SK-N-SH (cell line): ENCODE measurements at regions not wholly inside any gene's neighbourhood (a gene's known extent, or its start where the extent isn't known, plus 50 kb on each side); places are given as distances from the start of the nearest gene placed in this dataset.
"Not testable (repeated sequence)": the region's sequence is repeated elsewhere in the genome, so short reads cannot be mapped to it uniquely, and the experiment has no call there.

Experiments used
- CTCF ChIA-PET: fragments of 300-600, 350-600 bp; formaldehyde crosslinking; extraction: SDS; loops from one replicate; lab custom pipeline; 2021; lab: Yijun Ruan, JAX
- POLR2A ChIA-PET: fragments of 350-600 bp; sonication (Branson Sonifier 250); formaldehyde crosslinking; extraction: SDS; loops from one replicate; lab custom pipeline; 2020; ENCODE audit warnings: antibody characterized with exemption, inconsistent platforms; lab: Yijun Ruan, JAX
- DNase-seq: peaks from one replicate; pipeline ENCODE4 v3.0.0; 2012
- H2AFZ ChIP-seq: fragments of 200-600 bp; sonication (generic); 2 replicates; pipeline ENCODE4 v1.8.1; 2016; ENCODE audit warnings: antibody characterized with exemption, mild to moderate bottlenecking, low read depth
- H3F3A ChIP-seq: fragments of 200-600 bp; sonication (generic); replicated peaks from 2 replicates; pipeline ENCODE3; 2016; ENCODE audit warnings: antibody characterized with exemption, mild to moderate bottlenecking; ENCODE audit not compliant: insufficient read depth
- H3K27ac ChIP-seq, 2 experiments: fragments of 200-500 bp in 1 of 2; fragments of 200-600 bp in 1 of 2; sonication (Bioruptor generic) in 1 of 2; sonication (generic), shearing (Covaris generic) in 1 of 2; 2 replicates each; pipeline versions ENCODE4 v1.5.1 to v1.6.1; 2014 to 2016; ENCODE audit warnings: low read depth in 2 of 2, inconsistent platforms in 1 of 2, low read length in 1 of 2, mild to moderate bottlenecking in 1 of 2, mixed read lengths in 1 of 2
- H3K27me3 ChIP-seq: fragments of 200-600 bp; sonication (generic), shearing (Covaris generic); 2 replicates; pipeline ENCODE4 v1.6.1; 2016; ENCODE audit warnings: mixed run types; ENCODE audit not compliant: insufficient read depth
- H3K36me3 ChIP-seq, 2 experiments: fragments of 200-500 bp in 1 of 2; fragments of 200-600 bp in 1 of 2; sonication (Bioruptor generic) in 1 of 2; sonication (generic) in 1 of 2; replicated peaks in 1 of 2; 2 replicates each; pipeline versions ENCODE3 to v1.5.1; 2014 to 2016; ENCODE audit warnings: low read length in 1 of 2, mild to moderate bottlenecking in 1 of 2; ENCODE audit not compliant: insufficient read depth in 2 of 2, control insufficient read depth in 1 of 2
- H3K4me1 ChIP-seq, 2 experiments: fragments of 200-500 bp in 1 of 2; fragments of 200-600 bp in 1 of 2; sonication (Bioruptor generic) in 1 of 2; sonication (generic), shearing (Covaris generic) in 1 of 2; 2 replicates each; pipeline versions ENCODE4 v1.5.1 to v1.6.1; 2014 to 2016; ENCODE audit warnings: low read depth in 1 of 2, low read length in 1 of 2, mixed run types in 1 of 2; ENCODE audit not compliant: insufficient read depth in 2 of 2, control insufficient read depth in 1 of 2
- H3K4me2 ChIP-seq: fragments of 200-600 bp; sonication (generic), shearing (Covaris generic); 2 replicates; pipeline ENCODE4 v1.6.1; 2017; ENCODE audit warnings: mixed run types
- H3K4me3 ChIP-seq, 2 experiments: fragments of 200-500 bp in 1 of 2; fragments of 200-600 bp in 1 of 2; sonication (Bioruptor generic) in 1 of 2; sonication (generic), shearing (Covaris generic) in 1 of 2; 2 replicates each; pipeline versions ENCODE4 v1.5.1 to v1.8.1; 2014 to 2016; ENCODE audit warnings: low read depth in 2 of 2, inconsistent platforms in 1 of 2, low read length in 1 of 2, mild to moderate bottlenecking in 1 of 2, mixed read lengths in 1 of 2, moderate library complexity in 1 of 2
- H3K79me2 ChIP-seq: fragments of 200-600 bp; sonication (generic); 2 replicates; pipeline ENCODE4 v1.8.1; 2017; ENCODE audit warnings: mild to moderate bottlenecking; ENCODE audit not compliant: insufficient read depth
- H3K9ac ChIP-seq: fragments of 200-600 bp; sonication (generic); 2 replicates; pipeline ENCODE4 v1.6.1; 2017; ENCODE audit warnings: mixed run types
- H3K9me2 ChIP-seq: fragments of 200-600 bp; sonication (generic); 2 replicates; pipeline ENCODE4 v1.6.1; 2017; ENCODE audit warnings: mixed run types
- H3K9me3 ChIP-seq: fragments of 200-600 bp; sonication (generic); 2 replicates; pipeline ENCODE4 v1.6.1; 2017; ENCODE audit warnings: mixed run types, mild to moderate bottlenecking, moderate library complexity
- H4K20me1 ChIP-seq: fragments of 200-600 bp; sonication (generic); 2 replicates; pipeline ENCODE4 v1.6.1; 2017; ENCODE audit warnings: mild to moderate bottlenecking, mixed run types; ENCODE audit not compliant: insufficient read depth
- EP300 ChIP-seq, 2 experiments: IDR thresholded peaks; 2 replicates each; pipeline versions ENCODE4 v1.4.0 to v1.6.1; 2012; ENCODE audit warnings: borderline replicate concordance in 1 of 2, low read depth in 1 of 2, low read length in 1 of 2
- EZH2phosphoT487 ChIP-seq: fragments of 200-600 bp; sonication (generic); IDR thresholded peaks from 2 replicates; pipeline ENCODE4 v1.6.1; 2017; ENCODE audit warnings: low read depth, mixed run types, mild to moderate bottlenecking, antibody characterized with exemption, moderate library complexity, borderline replicate concordance
- FOSL2 ChIP-seq: IDR thresholded peaks from 2 replicates; pipeline ENCODE4 v1.4.0; 2012; ENCODE audit warnings: low read depth, mild to moderate bottlenecking, moderate library complexity, borderline replicate concordance
- GABPA ChIP-seq: IDR thresholded peaks from 2 replicates; pipeline ENCODE4 v1.4.0; 2012; ENCODE audit warnings: low read depth, mild to moderate bottlenecking
- MXI1 ChIP-seq: IDR thresholded peaks from 2 replicates; pipeline ENCODE4 v1.6.1; 2012; ENCODE audit warnings: mild to moderate bottlenecking, low read depth, low read length, improper control_type of control experiment
- NFIC ChIP-seq: IDR thresholded peaks from 2 replicates; pipeline ENCODE4 v1.4.0; 2012; ENCODE audit warnings: borderline replicate concordance
- RXRA ChIP-seq: IDR thresholded peaks from 2 replicates; pipeline ENCODE4 v1.4.0; 2012; ENCODE audit warnings: low read depth, mild to moderate bottlenecking, borderline replicate concordance
- WGBS: methylation state at CpG from one replicate; pipeline ENCODE4 v1.1.6; 2017; ENCODE audit warnings: low lambda C conversion rate; 5-methylcytosine and 5-hydroxymethylcytosine counted together
- TF ChIP-seq, protein P1 (sequence below): IDR thresholded peaks from 2 replicates; pipeline ENCODE4 v1.4.0; 2012; ENCODE audit warnings: low read depth
- TF ChIP-seq, protein P2 (sequence below): IDR thresholded peaks from 2 replicates; pipeline ENCODE4 v1.4.0; 2012; ENCODE audit warnings: low read depth, borderline replicate concordance

DNA sequence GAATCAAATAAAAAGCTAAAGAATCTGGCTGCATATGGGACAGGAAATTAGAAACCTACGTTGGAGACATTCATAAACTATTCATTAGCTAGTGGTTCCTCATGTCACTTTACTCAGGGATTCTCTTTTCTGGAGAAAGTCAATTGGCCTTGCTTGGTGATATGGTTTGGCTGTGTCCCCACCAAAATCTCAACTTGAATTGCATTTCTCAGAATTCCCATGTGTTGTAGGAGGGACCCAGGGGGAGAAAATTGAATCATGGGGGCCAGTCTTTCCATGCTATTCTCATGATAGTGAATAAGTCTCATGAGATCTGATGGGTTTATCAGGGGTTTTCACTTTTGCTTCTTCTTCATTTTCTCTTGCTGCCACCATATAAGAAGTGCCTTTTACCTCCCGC is 91.2 kb upstream of the CD44 start:
- Histone ChIP-seq H3K4me2 (no peak overlapping the region), H4K20me1 (no peaks in the 10 kb centered on the region), H3K4me3 (no peak overlapping the region), H3K27ac (no peak overlapping the region), H3K27me3 (no peaks in the 10 kb centered on the region)
- TF ChIP-seq RXRA (no peak), EZH2phosphoT487 (no peak), GABPA (no peak), MXI1 (no peak), FOSL2 (no peak), NFIC (no peak), EP300 (IDR thresholded peaks at IDR 0.05; ENCODE audit: borderline replicate concordance in 1 of 2, low read depth in 1 of 2, low read length in 1 of 2) (no peak)
- TF ChIP-seq, protein P1, sequence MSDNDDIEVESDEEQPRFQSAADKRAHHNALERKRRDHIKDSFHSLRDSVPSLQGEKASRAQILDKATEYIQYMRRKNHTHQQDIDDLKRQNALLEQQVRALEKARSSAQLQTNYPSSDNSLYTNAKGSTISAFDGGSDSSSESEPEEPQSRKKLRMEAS, result no peak
- TF ChIP-seq, all 33 proteins: peak for 0
- Histone ChIP-seq H3F3A (no peaks in the 10 kb centered on the region), H3K4me1 (peaks cover 0 to 14% of the 10 kb centered on the region in 2 experiments; a peak in 2 of 4 replicates), H3K9me3 (no peaks in the 10 kb centered on the region), H2AFZ (no peak overlapping the region), H3K9me2 (no peaks in the 10 kb centered on the region), H3K79me2 (no peaks in the 10 kb centered on the region), H3K9ac (no peak overlapping the region), H3K36me3 (no peaks in the 10 kb centered on the region)
- WGBS, result 87% methylated on average over 2 of the region's 2 CpGs
- DNase-seq, result no peak
- POLR2A ChIA-PET, result no interaction called here
- CTCF ChIA-PET, result interaction anchor here (1.2 to 1.5 kb wide), 2 partner anchors 92 to 344 kb away, joined by 5 to 6 read pairs; partner anchors contain the start of gene CD44

DNA sequence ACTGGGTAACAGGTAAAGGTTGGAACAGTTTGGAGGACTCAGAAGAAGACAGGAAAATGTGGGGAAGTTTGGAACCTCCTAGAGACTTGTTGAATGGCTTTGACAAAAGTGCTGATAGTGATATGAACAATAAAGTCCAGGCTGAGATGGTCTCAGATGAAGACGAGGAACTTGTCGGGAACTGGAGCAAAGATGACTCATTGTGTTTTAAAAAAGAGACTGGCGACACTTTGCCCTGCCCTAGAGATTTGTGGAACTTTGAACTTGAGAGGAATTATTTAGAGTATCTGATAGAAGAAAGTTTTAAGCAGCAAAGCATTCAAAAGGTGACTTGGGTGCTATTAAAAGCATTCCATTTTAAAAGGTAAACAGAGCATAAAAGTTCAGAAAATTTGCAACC is 90.6 kb upstream of the CD44 start:
- H3K4me1 ChIP-seq, H3K9me3 ChIP-seq, H3K4me2 ChIP-seq, H3K27ac ChIP-seq, H3K27me3 ChIP-seq, H3F3A ChIP-seq, H2AFZ ChIP-seq, H3K79me2 ChIP-seq, H4K20me1 ChIP-seq, H3K9ac ChIP-seq, POLR2A ChIA-PET, H3K9me2 ChIP-seq, H3K36me3 ChIP-seq, H3K4me3 ChIP-seq, DNase-seq: not testable (repeated sequence)
- CTCF ChIA-PET, result interaction anchor here (1.2 to 1.5 kb wide), 2 partner anchors 91 to 343 kb away, joined by 5 to 6 read pairs; partner anchors contain the start of gene CD44
- WGBS, result 77% methylated on average over 3 of the region's 3 CpGs

DNA sequence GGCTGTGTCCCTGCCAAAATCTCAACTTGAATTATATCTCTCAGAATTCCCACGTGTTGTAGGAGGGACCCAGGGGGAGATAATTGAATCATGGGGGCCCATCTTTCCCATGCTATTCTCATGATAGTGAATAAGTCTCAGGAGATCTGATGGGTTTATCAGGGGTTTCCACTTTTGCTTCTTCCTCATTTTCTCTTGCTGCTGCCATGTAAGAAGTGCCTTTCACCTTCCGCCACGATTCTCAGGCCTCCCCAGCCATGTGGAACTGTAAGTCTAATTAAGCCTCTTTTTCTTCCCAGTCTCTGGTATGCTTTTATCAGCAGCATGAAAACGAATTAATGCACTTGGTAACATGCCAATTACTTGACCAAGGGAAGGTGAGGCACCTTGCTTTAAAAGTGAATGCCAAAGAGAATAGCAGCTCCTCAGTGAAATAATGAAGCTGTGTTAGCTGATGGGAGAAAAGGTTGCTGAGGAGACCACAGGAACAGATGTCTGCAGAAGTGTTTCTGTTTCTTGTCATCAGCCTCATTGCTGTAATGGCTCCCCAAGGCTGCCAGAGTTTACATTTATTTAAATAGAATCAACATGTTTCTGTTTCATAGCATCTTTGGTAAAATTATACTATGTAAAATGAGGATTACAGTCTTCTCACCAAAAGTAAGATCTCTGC is 89.0 kb upstream of the CD44 start:
- ChIA-PET CTCF (interaction anchor here (1.0 to 1.6 kb wide), 3 partner anchors 8 to 20 kb away, joined by 3 to 5 read pairs (median 4); no protein-coding TSS in a partner anchor), POLR2A (no interaction called here)
- no peak for DNase-seq
- Histone ChIP-seq H3K4me1 (peaks cover 0 to 10% of the 10 kb centered on the region in 2 experiments; a peak in 2 of 4 replicates), H2AFZ (no peak overlapping the region), H3F3A (no peaks in the 10 kb centered on the region), H4K20me1 (no peaks in the 10 kb centered on the region), H3K4me3 (no peak overlapping the region), H3K27me3 (no peaks in the 10 kb centered on the region), H3K9ac (no peak overlapping the region), H3K9me3 (no peaks in the 10 kb centered on the region), H3K27ac (peak overlapping the region in 1 of 2 experiments; percentile 47; a peak in 1 of 4 replicates), H3K36me3 (no peaks in the 10 kb centered on the region), H3K9me2 (no peaks in the 10 kb centered on the region), H3K4me2 (no peak overlapping the region), H3K79me2 (no peaks in the 10 kb centered on the region)
- TF ChIP-seq EP300 (IDR thresholded peaks at IDR 0.05; ENCODE audit: borderline replicate concordance in 1 of 2, low read depth in 1 of 2, low read length in 1 of 2) (0 out of 4 replicates have a peak, but pooled peaks of 1 of the 2 experiments have one; percentile 30), EZH2phosphoT487 (no peak)
- TF ChIP-seq, protein P2, sequence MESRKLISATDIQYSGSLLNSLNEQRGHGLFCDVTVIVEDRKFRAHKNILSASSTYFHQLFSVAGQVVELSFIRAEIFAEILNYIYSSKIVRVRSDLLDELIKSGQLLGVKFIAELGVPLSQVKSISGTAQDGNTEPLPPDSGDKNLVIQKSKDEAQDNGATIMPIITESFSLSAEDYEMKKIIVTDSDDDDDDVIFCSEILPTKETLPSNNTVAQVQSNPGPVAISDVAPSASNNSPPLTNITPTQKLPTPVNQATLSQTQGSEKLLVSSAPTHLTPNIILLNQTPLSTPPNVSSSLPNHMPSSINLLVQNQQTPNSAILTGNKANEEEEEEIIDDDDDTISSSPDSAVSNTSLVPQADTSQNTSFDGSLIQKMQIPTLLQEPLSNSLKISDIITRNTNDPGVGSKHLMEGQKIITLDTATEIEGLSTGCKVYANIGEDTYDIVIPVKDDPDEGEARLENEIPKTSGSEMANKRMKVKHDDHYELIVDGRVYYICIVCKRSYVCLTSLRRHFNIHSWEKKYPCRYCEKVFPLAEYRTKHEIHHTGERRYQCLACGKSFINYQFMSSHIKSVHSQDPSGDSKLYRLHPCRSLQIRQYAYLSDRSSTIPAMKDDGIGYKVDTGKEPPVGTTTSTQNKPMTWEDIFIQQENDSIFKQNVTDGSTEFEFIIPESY, result no peak
- WGBS, result 65% methylated on average over 4 of the region's 4 CpGs
